ENCODE measurements at regions not wholly inside any gene's neighbourhood (a gene's known extent, or its start where the extent isn't known, plus 50 kb on each side); places are given as distances from the start of the nearest gene placed in this dataset.

DNA sequence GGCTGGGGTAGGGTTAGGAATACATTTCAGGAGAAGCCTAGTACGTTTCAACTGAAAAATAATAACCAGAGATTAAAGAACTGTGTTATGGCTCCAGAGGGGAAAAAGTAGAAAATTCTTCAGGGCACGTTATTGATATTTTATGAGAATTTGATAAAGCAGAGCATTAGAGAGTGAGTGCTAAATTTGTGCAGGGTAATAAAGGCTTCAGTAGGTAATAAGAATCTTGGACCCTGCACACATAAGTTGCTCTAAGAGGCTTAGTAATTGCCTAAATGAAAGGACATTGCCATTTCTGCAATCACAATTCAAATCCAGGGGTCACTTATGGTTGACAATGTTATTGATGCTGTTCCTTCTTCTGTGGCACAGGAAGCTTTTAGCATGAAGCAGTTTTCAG lies 439.4 kb upstream of the DCN start:
- H3K9me3 ChIP-seq (ENCODE audit: control insufficient read depth, low read length) = no peaks in the 10 kb centered on the region
- DNase-seq (no peak), ATAC-seq (no peak)
- H3K27ac ChIP-seq (ENCODE audit: low read length) = no peak overlapping the region
- H3K27me3 ChIP-seq (ENCODE audit: control insufficient read depth, insufficient read depth) = no peaks in the 10 kb centered on the region
- H3K4me3 ChIP-seq (ENCODE audit: low read length) = no peak overlapping the region
- intact Hi-C loops (cut with DNase I) = no loop called here
- 87% methylated on average over 2 of the region's 2 CpGs for WGBS
- H3K4me1 ChIP-seq (ENCODE audit: control insufficient read depth, insufficient read depth, low read length) = no peaks in the 10 kb centered on the region

DNA sequence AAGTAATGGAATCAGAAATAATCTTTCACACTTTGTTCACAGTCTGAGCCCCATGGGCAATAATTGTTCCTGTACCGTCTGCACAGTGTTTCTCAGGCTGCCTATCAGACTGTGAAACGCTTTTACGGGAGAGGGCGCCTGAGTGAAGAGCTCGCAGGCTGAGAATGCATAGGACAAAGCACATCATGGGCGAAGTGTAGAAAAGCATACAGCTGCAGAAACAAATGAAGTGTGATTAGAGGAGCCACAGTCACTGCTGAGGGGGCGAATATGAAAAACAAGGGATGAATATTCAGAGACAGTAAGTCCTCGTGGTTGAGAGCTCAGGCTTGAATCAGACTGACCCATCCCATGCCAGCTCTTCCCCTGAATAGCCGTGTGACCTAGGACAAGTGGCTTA lies 438.4 kb upstream of the DCN start:
- DNase-seq (peak in 2 of 3 donors; percentile 22 to 44), ATAC-seq (peak; percentile 72 to 89)
- H3K27me3 ChIP-seq (ENCODE audit: control insufficient read depth, insufficient read depth) = no peaks in the 10 kb centered on the region
- no peaks in the 10 kb centered on the region for H3K4me1 ChIP-seq (ENCODE audit: control insufficient read depth, insufficient read depth, low read length)
- H3K4me3 ChIP-seq (ENCODE audit: low read length) = no peak overlapping the region
- 43% methylated on average over 9 of the region's 9 CpGs for WGBS
- no peaks in the 10 kb centered on the region for H3K9me3 ChIP-seq (ENCODE audit: control insufficient read depth, low read length)
- intact Hi-C loops (cut with DNase I) = no loop called here
- no peak overlapping the region for H3K27ac ChIP-seq (ENCODE audit: low read length)

DNA sequence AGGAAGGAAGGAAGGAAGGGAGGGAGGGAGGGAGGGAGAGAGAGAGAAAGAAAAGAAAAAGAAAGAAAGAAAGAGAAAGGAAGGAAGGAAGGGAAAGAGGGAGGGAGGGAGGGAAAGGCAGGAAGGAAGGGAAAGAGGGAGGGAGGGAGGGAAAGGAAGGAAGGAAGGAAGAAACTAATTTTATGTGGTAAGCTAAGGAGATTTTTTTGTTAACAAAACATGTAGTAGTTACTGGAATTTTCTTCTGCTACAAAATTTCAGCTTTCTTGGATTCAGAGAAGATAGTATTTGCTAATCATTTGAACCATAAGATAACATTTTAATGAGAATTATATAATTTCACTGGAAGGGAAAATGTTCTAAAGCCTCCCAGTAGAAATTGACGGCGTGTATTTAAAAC lies 437.8 kb upstream of the DCN start:
- H3K27ac ChIP-seq (ENCODE audit: low read length) = no peak overlapping the region
- H3K4me3 ChIP-seq (ENCODE audit: low read length) = no peak overlapping the region
- DNase-seq = no peak
- intact Hi-C loops (cut with DNase I) = no loop called here
- H3K4me1 ChIP-seq (ENCODE audit: control insufficient read depth, insufficient read depth, low read length) = no peaks in the 10 kb centered on the region
- ATAC-seq = no peak
- no peaks in the 10 kb centered on the region for H3K27me3 ChIP-seq (ENCODE audit: control insufficient read depth, insufficient read depth)
- H3K9me3 ChIP-seq (ENCODE audit: control insufficient read depth, low read length) = no peaks in the 10 kb centered on the region
- WGBS = 57% methylated on average over 2 of the region's 2 CpGs

DNA sequence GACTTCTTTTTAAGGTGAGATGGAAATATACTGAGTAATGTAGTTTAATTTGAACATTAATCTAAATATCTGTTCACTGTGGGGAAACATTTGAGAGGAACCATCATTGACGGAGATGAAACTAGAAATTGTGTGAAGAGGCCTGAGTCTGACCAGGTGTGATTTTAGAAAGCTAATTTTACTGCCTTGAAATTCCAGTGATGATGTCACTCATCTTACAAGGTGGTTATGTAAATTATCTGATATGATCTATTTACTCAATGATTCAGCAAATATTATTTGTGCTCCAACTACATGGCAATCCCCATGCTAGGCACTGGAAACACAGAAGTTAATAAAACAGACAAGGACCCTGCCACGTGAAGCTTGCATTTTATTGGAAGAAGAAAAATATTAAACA lies 435.7 kb upstream of the DCN start:
- intact Hi-C loops (cut with DNase I) = no loop called here
- Histone ChIP-seq H3K4me3 (ENCODE audit: low read length) (no peak overlapping the region), H3K27me3 (ENCODE audit: control insufficient read depth, insufficient read depth) (no peaks in the 10 kb centered on the region), H3K4me1 (ENCODE audit: control insufficient read depth, insufficient read depth, low read length) (no peaks in the 10 kb centered on the region), H3K9me3 (ENCODE audit: control insufficient read depth, low read length) (no peaks in the 10 kb centered on the region), H3K27ac (ENCODE audit: low read length) (no peak overlapping the region)
- WGBS = 96% methylated on average over 2 of the region's 2 CpGs
- ATAC-seq (no peak), DNase-seq (no peak)

DNA sequence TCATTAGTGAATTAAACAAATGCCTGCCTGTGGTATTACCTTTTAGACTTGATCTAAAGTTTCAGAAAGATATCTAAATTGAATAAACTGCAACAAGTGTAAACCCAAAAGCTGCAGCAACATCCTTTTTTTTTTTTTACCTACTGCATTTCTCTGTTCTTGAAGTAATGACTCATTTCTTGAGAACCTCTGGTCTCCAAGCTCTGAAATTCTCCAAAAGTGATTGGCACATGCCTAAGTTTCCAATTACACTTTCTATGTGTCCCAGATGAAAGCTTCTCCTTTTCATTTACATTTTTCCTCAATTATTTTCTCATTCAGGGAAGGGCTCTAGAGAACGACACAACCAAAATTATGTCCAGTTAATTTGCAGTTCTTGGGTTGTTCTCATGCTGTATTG lies 435.2 kb upstream of the DCN start:
- no peaks in the 10 kb centered on the region for H3K4me1 ChIP-seq (ENCODE audit: control insufficient read depth, insufficient read depth, low read length)
- ATAC-seq (no peak), DNase-seq (no peak)
- intact Hi-C loops (cut with DNase I) = no loop called here
- H3K27ac ChIP-seq (ENCODE audit: low read length) = no peak overlapping the region
- H3K27me3 ChIP-seq (ENCODE audit: control insufficient read depth, insufficient read depth) = no peaks in the 10 kb centered on the region
- H3K4me3 ChIP-seq (ENCODE audit: low read length) = no peak overlapping the region
- WGBS = 86% methylated on average over 1 of the region's 1 CpG
- H3K9me3 ChIP-seq (ENCODE audit: control insufficient read depth, low read length) = no peaks in the 10 kb centered on the region

DNA sequence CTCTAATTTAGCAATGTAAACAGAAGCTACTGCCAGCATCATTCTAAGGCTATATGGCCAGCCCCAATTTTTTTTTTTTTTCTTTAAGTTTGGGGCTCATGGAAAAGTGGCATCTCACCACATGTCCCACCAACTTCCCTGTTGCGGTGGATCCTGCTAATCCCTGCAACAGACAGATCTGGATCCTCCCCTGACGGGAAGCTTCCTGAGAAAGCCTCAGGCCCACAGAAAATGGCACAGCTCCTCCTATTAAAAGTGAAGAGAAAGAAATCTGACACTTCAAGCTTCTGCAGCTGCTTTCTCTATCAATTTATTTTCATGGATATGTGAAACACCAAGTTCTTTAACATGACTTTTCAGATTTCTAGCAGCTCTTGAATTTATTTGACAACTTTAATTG lies 433.8 kb upstream of the DCN start:
- Histone ChIP-seq H3K4me1 (ENCODE audit: control insufficient read depth, insufficient read depth, low read length) (no peaks in the 10 kb centered on the region), H3K4me3 (ENCODE audit: low read length) (no peak overlapping the region), H3K27me3 (ENCODE audit: control insufficient read depth, insufficient read depth) (no peaks in the 10 kb centered on the region), H3K9me3 (ENCODE audit: control insufficient read depth, low read length) (no peaks in the 10 kb centered on the region), H3K27ac (ENCODE audit: low read length) (no peak overlapping the region)
- ATAC-seq (no peak), DNase-seq (no peak)
- 63% methylated on average over 2 of the region's 2 CpGs for WGBS
- intact Hi-C loops (cut with DNase I) = no loop called here

DNA sequence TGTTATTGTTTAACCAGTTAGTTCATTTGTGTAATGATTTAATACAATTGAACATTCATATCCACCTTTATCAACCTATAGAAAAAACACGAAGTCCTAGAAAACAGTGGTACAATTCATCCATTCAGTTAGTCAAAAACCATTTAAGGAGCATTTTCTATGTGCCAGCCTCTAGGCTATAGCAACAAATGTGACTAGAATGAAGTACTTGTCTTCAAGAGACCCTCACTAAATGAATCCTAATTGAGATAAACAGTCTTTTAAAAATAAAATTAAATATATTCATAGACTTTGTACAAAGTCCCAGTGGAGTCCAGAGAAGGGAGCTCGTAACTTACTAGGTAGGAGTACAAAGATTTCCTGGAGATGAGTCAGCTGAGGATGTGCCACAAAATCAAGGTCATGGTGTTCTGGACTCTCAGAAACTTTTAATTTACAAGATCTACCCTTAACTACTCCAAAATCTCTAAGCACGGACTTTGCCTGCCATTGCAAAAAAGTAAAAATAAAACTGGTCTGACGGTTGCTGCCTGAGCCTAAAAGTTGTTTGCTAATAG lies 430.7 kb upstream of the DCN start:
- DNase-seq = no peak
- no peak for ATAC-seq
- Histone ChIP-seq H3K4me3 (ENCODE audit: low read length) (no peak overlapping the region), H3K27me3 (ENCODE audit: control insufficient read depth, insufficient read depth) (no peaks in the 10 kb centered on the region), H3K27ac (ENCODE audit: low read length) (no peak overlapping the region), H3K4me1 (ENCODE audit: control insufficient read depth, insufficient read depth, low read length) (no peaks in the 10 kb centered on the region), H3K9me3 (ENCODE audit: control insufficient read depth, low read length) (no peaks in the 10 kb centered on the region)
- 82% methylated on average over 4 of the region's 4 CpGs for WGBS
- intact Hi-C loops (cut with DNase I) = no loop called here

DNA sequence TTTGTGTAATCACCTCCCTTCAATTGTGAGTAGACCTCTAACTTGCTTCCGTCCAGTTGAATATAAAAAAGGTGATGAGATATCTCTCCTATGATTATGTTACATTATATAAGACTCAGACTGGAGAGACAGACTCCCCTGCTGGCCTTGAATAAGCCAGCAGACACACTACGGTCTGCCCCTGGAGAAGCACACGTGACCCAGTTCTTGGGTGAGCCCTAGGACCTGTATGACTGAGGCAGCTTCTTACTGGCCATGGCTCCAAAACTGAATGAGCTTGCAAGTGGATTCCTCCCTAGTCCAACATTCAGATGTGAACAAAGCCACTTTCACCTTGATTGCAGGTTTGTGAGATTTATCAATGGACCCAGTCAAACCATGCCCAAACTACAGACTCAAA lies 427.9 kb upstream of the DCN start:
- intact Hi-C loops (cut with DNase I) = no loop called here
- Histone ChIP-seq H3K27ac (ENCODE audit: low read length) (no peak overlapping the region), H3K9me3 (ENCODE audit: control insufficient read depth, low read length) (no peaks in the 10 kb centered on the region), H3K4me3 (ENCODE audit: low read length) (no peak overlapping the region), H3K4me1 (ENCODE audit: control insufficient read depth, insufficient read depth, low read length) (no peaks in the 10 kb centered on the region), H3K27me3 (ENCODE audit: control insufficient read depth, insufficient read depth) (no peaks in the 10 kb centered on the region)
- WGBS = 93% methylated on average over 3 of the region's 3 CpGs
- no peak for ATAC-seq
- no peak for DNase-seq

DNA sequence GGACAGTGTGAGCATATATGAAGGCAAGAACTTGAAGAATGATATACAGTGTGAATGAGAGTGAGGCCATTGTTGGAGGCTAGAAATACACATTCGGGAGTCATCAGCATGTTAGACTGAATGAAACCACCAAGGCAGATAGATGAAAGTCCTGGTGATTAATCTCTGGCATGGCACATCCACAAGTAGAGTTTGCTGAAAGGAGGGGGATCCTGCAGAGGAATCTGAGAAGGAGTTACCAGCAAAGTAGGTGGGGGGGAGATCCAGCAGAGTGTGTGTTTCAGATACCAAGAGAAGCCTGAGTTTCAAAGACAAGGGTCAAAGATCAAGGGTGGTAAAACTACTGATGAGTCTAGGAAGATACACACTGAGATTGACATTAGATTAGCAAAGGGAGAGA lies 426.7 kb upstream of the DCN start:
- Histone ChIP-seq H3K9me3 (ENCODE audit: control insufficient read depth, low read length) (no peaks in the 10 kb centered on the region), H3K27ac (ENCODE audit: low read length) (no peak overlapping the region), H3K4me3 (ENCODE audit: low read length) (no peak overlapping the region), H3K27me3 (ENCODE audit: control insufficient read depth, insufficient read depth) (no peaks in the 10 kb centered on the region), H3K4me1 (ENCODE audit: control insufficient read depth, insufficient read depth, low read length) (no peaks in the 10 kb centered on the region)
- WGBS = 94% methylated on average over 1 of the region's 1 CpG
- ATAC-seq (no peak), DNase-seq (no peak)
- intact Hi-C loops (cut with DNase I) = no loop called here

DNA sequence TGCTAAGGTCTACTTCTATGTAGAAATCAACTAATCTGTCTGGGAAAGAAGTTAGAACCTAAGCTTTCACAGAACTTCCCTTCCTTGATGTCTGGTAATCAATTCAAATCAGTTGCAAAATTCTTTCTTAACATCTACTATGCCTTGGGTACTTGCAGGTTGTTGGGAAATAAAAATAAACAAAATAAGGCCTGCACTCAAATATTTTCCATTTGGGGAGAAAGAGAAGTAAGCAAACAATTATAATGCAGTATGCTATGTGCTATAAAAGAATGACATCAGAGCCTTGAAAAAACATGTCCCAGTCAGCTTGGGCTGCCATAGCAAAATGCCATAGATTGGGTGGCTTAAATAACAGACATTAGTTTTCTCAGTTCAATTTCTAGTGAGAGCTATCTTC lies 425.9 kb upstream of the DCN start:
- ATAC-seq = no peak
- Histone ChIP-seq H3K27ac (ENCODE audit: low read length) (no peak overlapping the region), H3K27me3 (ENCODE audit: control insufficient read depth, insufficient read depth) (no peaks in the 10 kb centered on the region), H3K4me3 (ENCODE audit: low read length) (no peak overlapping the region), H3K9me3 (ENCODE audit: control insufficient read depth, low read length) (no peaks in the 10 kb centered on the region), H3K4me1 (ENCODE audit: control insufficient read depth, insufficient read depth, low read length) (no peaks in the 10 kb centered on the region)
- intact Hi-C loops (cut with DNase I) = no loop called here
- no peak for DNase-seq

DNA sequence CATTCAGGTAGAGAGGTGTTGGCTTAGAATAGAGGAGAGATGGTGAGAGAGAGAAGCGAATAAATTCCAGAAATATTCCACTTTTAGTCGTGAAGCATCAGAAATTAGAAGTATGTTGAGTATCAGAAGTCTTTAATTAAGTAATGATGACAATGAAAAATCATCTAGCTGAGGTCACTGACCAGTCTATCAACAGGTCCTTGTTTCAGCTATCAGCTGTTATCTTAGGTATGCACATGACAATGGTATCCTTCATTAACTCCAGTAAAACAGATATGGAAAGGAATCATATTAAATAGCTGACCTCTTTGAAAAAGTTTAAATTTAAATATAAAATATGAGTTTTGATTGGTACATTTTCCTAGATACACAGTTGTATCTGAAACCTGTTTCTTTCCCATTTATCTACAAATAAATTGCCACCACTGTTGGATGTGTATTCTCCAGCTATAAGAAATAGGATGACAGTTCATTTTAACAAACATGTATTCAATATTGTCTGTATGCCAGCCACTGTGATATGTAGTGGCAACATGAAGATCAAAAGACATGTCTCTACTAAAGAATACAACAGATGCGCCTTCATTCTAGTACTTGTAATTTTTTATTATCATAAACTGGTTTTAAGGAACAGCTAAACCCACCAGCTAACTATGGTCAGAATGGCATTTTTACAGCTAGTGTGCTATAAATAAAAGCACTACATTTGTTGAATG lies 424.2 kb upstream of the DCN start:
- Histone ChIP-seq H3K4me1 (ENCODE audit: control insufficient read depth, insufficient read depth, low read length) (no peaks in the 10 kb centered on the region), H3K27me3 (ENCODE audit: control insufficient read depth, insufficient read depth) (no peaks in the 10 kb centered on the region), H3K27ac (ENCODE audit: low read length) (no peak overlapping the region), H3K4me3 (ENCODE audit: low read length) (no peak overlapping the region), H3K9me3 (ENCODE audit: control insufficient read depth, low read length) (no peaks in the 10 kb centered on the region)
- no peak for ATAC-seq
- intact Hi-C loops (cut with DNase I) = no loop called here
- WGBS = 70% methylated on average over 3 of the region's 3 CpGs
- DNase-seq = no peak

DNA sequence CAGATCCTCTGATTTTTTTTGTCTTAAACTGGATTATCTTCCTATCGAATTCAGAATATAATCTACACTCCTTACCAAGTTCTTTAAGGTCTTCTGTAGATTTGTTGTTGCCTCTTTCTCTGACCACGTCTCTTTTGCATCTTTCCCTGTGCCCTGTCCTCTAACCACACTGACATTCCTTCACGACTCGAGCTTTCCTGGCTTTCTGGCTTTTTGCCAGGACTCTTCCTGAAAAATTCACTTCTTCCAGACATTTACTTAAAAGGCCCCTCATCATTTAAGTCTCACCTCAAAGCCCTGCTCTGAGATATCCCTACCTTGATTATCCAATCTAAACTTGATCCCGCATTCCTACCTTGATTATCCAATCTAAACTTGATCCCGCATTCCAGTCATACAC lies 422.3 kb upstream of the DCN start:
- Histone ChIP-seq H3K4me3 (ENCODE audit: low read length) (no peak overlapping the region), H3K4me1 (ENCODE audit: control insufficient read depth, insufficient read depth, low read length) (no peaks in the 10 kb centered on the region), H3K9me3 (ENCODE audit: control insufficient read depth, low read length) (no peaks in the 10 kb centered on the region), H3K27me3 (ENCODE audit: control insufficient read depth, insufficient read depth) (no peaks in the 10 kb centered on the region), H3K27ac (ENCODE audit: low read length) (no peak overlapping the region)
- whole genome bisulfite sequencing = 61% methylated on average over 6 of the region's 6 CpGs
- intact Hi-C loops (cut with DNase I) = no loop called here
- ATAC-seq (no peak), DNase-seq (no peak)
